Activated effector memory CD4-positive, alpha-beta T cell treated with anti-CD3 and anti-CD28 coated beads, Interleukin-2, amount 50 U/mL, for 16 hours (primary cell): ENCODE measurements at regions not wholly inside any gene's neighbourhood (a gene's known extent, or its start where the extent isn't known, plus 50 kb on each side); places are given as distances from the start of the nearest gene placed in this dataset.

ENCODE experiments used
- DNase-seq: peaks from one replicate; pipeline ENCODE4 v3.0.0-alpha.2; 2020

DNA sequence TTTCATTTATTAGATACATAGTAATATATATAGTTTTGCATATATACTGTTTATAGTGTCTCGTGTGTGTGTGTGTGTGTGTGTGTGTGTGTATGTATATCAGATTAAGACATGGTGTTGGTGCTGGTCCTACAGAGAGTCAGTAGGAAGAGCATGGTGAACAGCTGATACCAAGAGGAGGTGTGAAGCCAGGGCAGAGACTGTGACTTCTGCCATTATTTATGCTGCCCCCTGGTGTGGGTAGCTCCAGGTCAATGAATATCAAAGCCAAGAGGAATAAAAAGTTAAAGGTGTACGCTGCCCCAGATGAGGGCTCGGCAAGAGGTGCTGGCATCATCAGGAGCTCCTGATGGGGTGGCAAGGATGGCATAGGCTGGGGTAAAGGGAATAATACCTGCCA, 299.5 kb upstream of the RASGRP1 start:
- DNase-seq: no peak

DNA sequence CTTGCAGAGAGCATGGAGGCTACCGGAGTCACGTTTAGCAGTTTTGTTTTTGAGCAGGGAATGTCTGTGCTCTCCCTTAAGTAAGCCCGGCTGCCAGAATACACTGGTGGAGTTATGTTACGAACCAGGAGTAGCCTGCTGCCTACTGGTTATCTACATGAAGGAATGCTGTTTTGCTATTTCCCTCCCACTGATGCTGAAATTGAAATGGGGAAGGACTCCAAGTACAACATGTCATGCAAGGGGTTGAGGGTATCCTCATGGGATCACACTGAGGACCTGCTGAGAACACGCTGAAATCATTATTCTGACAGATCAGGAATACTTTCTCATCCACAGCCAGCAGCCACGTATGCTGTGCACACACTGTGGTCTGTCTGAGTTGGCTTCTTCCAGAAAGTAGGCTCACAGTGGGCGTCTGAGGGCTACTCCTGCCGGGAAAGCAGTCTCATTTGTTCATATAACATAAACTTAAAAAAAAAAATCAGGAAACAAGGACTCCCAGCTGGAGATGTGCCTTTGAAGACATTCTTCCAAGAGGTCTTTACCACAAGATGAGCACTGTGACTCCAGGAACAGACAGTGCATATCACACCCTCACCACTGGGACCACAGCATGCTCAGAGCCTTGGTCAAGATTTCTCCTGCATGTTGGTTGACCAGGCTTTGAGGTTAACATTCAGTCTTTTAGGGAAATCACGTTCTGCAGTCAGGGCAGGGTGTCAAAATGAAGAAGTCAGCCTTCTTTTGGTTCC, 300.4 kb upstream of the RASGRP1 start:
- no peak for DNase-seq

DNA sequence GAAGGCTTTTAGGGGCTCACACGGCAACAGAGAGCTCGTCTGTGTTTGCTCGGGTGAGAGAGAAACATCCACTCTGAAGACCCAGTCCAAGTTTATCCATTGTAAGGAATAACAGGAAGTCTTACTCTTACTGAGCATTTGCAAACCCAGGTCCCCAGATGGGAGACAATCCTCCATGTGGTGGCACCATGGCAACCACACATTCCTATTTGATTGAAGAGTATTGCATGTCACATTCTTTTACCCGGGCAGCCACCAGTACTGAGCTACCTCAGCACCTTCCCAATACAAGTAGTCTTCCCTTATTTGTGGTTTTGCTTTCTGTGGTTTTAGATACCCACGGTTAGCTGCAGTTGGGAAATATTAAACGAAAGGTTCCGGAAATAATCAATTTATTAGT, 302.9 kb upstream of the RASGRP1 start:
- DNase-seq: no peak

DNA sequence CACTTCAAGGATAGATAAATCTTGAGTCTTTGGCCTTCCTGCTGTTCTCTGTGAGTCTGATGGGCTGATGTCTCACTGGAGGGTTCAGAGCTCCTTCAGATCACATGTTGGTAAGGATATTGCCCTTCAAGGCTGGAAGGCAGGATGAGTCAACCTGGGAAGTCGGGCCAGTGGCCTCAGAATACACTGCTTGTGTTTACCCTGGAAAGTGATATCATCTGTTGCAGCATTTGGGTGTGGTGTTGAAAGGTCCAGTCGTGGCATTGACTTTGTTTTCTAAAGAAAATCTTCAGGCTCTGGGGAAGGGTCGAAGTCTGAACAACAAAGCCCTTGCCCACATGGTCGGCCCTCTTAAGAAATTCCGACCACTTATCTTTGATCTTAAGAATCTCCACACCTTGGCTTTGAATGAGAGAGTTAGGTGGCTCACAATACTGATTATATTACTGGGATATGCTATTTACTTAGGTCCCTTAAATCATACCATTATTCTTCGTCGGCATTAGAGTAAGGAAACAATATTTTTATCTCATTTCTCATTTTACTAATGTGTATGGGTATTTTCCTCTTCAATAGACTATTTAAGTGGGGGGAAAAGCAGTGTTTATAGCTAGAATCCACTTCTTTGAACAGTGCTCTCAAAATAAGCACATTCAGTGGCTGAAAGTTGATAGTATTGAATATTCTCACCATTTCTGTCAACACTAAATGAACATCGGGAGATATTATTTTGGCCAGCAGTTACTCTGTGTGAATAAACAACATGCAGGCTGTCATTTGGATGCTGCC, 303.9 kb upstream of the RASGRP1 start:
- no peak for DNase-seq

GRCh38 chr15:38871638-38872037, 307.0 kb upstream of the RASGRP1 start:
- DNase-seq: no peak

- DNase-seq: no peak
Measured at GRCh38 chr15:38872732-38873131, 308.1 kb upstream of the RASGRP1 start.

- DNase-seq: no peak
Measured at GRCh38 chr15:38873158-38873557, 308.5 kb upstream of the RASGRP1 start.

DNA sequence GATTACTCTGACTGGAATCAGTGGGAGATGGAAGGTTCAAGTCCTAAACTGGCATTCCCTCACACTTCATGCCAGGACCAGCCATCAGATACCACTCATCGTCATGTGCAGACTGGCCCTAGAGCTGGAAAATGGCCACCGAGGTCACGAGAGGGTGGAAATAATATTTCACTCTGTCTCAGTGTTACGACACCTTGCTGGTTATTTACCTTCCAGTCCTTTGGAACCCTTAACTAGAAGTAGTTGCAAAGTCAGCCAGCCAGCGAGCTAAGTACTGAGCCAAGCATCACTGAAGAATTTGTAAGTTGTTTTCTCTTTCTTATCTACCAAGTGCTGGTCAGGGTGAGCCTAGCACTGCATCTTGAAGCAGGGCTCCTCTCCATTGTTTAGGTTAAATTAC, 309.9 kb upstream of the RASGRP1 start:
- DNase-seq: no peak

DNA sequence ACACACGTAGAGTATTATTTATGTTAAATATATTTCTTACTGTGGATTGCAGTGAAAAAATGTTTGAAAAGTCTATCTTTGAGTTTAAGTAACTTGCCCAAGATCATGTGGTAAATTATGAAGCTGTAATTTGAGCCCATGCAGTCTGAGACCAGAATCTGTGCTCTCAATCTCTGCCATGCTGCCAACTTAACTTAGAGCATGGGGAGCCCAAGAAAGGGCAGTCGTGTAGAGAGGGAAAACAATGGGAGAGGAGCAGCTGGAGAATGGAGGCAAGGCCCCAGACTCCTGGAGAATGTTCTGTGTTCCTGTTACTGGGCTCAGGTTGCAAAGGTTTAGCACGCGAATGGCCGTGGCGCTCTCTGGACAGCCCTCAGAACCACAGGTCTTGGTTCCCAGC, 311.6 kb upstream of the RASGRP1 start:
- no peak for DNase-seq

DNA sequence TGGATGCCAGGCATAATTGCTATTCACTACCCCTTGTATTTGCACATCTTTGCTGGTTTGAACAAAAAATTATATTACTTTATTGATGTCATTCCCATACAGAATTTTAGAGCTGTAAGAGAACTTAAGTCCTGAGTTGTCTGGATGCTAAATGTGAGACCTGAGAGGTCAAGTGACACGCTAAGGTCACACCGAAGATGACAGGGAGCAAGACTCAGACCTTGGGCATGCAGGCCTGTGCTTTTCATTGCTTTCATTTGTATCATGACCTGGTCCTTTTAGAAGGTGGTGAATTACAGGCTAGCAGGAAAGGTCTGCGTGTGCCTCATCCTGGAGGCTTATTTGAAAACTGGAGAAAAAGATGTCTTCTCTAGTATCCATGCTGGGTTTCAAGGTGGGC, 312.0 kb upstream of the RASGRP1 start:
- no peak for DNase-seq

GRCh38 chr15:38877471-38877870, 312.9 kb upstream of the RASGRP1 start:
- no peak for DNase-seq

- DNase-seq: no peak
Measured at GRCh38 chr15:38878026-38878425, 313.4 kb upstream of the RASGRP1 start.

GRCh38 chr15:38878926-38879325, 314.3 kb upstream of the RASGRP1 start:
- DNase-seq: no peak

GRCh38 chr15:38879909-38880471, 315.4 kb upstream of the RASGRP1 start:
- no peak for DNase-seq

DNA sequence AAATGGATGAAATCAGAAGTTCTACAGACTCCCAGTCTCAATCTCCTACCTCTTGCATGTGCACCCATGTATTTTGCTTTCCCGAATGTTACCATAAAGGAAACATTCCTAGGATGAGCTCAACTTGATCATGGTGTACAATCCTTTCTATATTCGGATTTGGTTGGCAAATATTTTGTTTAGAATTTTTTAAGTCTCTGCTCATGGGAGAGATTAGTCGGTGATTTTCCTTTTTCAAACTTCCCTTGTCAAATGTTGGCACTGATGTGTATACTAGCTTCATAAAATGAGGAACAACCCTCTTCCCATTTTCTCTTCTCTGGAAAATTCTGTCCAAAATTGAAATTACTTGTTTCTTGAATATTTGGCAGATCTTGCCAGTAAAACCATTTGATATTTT, 317.6 kb upstream of the RASGRP1 start:
- no peak for DNase-seq

DNA sequence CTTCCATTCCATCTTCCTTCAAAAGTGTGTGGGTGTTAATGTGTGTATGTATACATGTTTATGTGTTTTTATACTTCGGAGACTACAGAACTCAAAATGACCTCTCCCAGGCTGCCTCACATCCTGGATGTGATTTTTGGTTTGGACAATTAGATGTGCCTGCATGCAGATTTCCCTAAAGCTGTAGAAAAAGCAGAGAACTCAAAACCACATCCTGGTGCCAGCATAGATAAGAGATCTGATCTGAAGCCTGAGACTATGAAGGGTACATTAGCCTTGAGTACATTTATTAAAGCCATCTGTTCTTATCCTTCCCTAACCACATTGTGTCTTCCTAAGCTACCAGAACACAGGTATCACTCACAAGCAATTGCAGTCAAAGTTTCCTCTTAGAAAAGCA, 319.4 kb upstream of the RASGRP1 start:
- DNase-seq: no peak

- DNase-seq: no peak
Measured at GRCh38 chr15:38885001-38885400, 320.4 kb upstream of the RASGRP1 start.

DNA sequence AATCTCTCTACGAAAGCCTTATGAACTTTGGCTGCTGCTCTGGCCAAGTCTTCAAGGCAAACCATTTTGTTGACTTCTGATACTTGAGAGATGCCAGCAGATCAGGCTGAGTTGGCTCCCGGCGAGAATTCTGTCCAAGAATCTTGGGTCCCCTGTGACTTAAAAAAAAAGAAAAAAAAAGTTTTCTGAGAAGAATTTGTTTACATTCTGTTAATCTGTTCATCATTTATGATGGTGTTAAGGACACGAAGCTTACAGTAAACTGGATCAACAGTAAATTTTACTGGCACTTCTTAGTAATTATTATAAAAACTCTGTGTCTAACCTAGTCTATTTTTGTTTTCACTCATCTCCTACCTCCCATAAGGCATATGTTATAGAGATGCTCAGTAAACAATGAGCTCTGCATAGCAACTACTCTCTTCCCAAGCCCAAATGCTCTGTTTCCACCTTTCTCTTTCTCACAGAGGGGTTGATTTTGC, 320.9 kb upstream of the RASGRP1 start:
- no peak for DNase-seq

- no peak for DNase-seq
Measured at GRCh38 chr15:38886315-38887163, 321.9 kb upstream of the RASGRP1 start.

DNA sequence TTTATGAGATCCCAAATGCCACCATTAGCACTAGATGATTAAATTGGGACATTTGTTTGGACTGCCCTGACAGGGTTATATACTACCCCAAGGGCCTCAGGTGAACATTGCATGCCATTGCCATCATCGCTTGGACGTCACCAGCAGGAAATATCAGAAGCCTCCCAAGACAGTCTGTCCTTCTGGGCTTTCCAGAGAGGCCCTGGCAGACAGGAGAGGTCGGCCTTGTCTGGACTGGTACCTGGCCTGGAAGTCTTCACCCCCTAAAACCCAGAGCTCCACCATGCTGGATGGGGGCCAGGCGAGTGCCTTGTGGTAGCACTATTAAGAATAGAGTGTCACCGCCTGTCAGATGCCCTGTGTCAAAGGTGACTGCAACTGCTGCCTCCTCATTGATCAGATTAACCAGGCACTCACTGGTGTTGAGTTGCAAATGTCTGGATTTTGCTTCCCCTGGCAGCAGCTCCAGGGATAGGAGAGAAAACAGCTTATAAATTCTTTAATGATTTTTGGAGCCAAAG, 324.1 kb upstream of the RASGRP1 start:
- DNase-seq: no peak

DNA sequence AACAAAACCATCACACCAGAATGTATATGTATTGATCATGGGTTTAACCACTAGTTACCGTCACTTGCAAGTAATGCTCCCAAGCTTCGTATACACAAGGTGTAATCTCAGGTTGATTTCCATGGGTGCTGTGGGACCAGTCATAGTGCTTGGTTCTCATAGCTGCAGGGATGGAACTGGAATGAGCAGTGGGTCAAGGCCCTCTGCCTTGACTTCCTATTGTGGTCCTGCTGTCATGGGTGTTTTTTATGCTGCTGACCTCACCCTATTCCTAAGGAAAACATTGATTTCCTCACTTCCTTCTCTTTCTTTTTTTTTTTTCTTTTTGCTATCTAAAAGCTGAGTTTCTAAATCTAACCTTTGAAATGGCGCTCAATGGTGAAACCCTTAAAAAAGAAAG, 325.6 kb upstream of the RASGRP1 start:
- no peak for DNase-seq

DNA sequence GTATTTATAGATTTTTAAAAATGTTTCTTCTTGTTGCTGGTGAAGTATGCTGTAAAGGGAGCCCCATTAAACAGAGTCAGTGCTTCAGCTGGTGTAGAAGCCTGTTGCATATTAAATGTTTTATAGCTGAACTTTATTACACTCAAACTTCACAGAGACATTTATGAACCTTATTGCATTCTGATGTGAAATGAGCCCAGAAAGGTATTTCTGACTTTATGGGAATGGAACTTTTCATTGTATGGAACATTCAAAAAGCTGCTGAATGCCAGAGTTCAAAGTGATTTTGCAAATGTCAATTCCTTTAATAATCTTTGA, 329.3 kb upstream of the RASGRP1 start:
- DNase-seq: no peak
